ENCODE measurements at regions not wholly inside any gene's neighbourhood (a gene's known extent, or its start where the extent isn't known, plus 50 kb on each side); places are given as distances from the start of the nearest gene placed in this dataset.

DNA sequence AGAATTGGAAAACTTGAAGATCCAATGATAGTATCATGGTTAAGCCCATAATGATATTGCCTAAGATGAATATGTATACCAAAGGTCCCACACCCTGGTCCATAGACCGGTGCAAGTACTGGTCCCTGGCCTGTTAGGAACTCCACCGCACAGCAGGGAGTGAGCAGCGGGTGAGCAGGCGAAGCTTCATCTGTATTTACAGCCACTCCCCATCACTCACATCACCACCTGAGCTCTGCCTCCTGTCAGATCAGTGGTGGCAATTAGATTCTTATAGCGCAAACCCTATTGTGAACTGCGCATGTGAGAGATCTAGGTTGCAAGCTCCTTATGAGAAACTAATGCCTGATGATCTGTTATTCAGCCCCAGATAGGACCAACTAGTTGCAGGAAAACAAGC lies 402.4 kb downstream of the EPHA4 start:
- Histone ChIP-seq H3K4me1 (no peaks in the 10 kb centered on the region), H3K9me3 (no peaks in the 10 kb centered on the region), H3K36me3 (no peaks in the 10 kb centered on the region), H3K4me3 (no peak overlapping the region), H3K27ac (no peak overlapping the region), H3K27me3 (no peaks in the 10 kb centered on the region)
- TF ChIP-seq, protein P1, sequence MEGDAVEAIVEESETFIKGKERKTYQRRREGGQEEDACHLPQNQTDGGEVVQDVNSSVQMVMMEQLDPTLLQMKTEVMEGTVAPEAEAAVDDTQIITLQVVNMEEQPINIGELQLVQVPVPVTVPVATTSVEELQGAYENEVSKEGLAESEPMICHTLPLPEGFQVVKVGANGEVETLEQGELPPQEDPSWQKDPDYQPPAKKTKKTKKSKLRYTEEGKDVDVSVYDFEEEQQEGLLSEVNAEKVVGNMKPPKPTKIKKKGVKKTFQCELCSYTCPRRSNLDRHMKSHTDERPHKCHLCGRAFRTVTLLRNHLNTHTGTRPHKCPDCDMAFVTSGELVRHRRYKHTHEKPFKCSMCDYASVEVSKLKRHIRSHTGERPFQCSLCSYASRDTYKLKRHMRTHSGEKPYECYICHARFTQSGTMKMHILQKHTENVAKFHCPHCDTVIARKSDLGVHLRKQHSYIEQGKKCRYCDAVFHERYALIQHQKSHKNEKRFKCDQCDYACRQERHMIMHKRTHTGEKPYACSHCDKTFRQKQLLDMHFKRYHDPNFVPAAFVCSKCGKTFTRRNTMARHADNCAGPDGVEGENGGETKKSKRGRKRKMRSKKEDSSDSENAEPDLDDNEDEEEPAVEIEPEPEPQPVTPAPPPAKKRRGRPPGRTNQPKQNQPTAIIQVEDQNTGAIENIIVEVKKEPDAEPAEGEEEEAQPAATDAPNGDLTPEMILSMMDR (IDR thresholded peaks at IDR 0.05): no peak
- intact Hi-C loops (cut with DNase I): no loop called here
- DNase-seq: no peak
- 97 to 98% methylated on average over 6 of the region's 6 CpGs for WGBS, 2 donors
- ATAC-seq: no peak

DNA sequence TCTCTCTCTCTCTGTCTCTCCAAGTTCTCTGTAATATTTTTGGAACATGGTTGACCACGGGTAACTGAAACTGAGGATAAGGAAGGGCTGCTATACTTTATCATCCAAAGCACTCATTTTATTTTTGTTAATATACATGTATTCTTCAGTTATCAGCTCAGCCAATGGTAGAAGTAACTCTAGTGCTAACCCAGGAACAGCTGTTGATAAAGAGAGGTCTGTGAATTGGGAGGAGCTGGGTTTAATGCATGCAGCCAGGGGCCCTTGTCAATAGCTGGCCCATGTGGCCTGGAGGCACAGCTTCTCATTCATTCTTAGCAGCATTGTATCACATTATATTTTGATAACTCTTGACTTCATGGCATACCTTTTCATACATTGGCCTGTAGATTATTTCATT lies 401.6 kb downstream of the EPHA4 start:
- H3K4me3 ChIP-seq: no peak overlapping the region
- intact Hi-C loops (cut with DNase I): no loop called here
- no peaks in the 10 kb centered on the region for H3K27me3 ChIP-seq
- no peak for DNase-seq
- peaks cover 0 to under 1% (median 0%) of the 10 kb centered on the region in 11 donors for H3K9me3 ChIP-seq
- H3K4me1 ChIP-seq: no peaks in the 10 kb centered on the region
- no peak overlapping the region for H3K27ac ChIP-seq
- TF ChIP-seq, protein P1 (IDR thresholded peaks at IDR 0.05): no peak
- no peaks in the 10 kb centered on the region for H3K36me3 ChIP-seq
- 59 to 66% methylated on average over 1 of the region's 1 CpG for WGBS, 2 donors
- no peak for ATAC-seq

DNA sequence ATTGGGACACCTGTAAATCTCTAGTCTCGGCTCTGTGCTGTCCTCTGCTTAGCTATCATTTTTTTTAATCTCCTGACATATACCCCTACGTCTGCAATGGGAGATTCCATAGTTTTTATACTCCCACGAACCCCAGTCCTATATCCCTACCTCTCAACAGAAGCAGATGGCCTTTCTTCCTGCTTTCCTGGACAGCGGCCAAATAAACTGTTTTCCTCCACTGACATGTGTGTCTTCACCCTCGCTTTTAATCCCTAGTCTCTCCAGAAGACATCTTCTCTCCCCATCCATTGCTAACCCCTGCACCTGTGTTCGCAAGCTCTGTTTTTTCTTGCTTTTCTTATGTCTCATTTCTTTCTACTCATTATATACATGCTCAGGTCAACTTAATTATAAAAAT lies 395.4 kb downstream of the EPHA4 start:
- WGBS, 2 donors: 61 to 68% methylated on average over 6 of the region's 6 CpGs
- H3K27me3 ChIP-seq: no peaks in the 10 kb centered on the region
- DNase-seq (no peak), ATAC-seq (no peak)
- no peak overlapping the region for H3K27ac ChIP-seq
- no peaks in the 10 kb centered on the region for H3K4me1 ChIP-seq
- H3K9me3 ChIP-seq: peaks cover 0 to 7% (median 0%) of the 10 kb centered on the region in 11 donors
- no peak overlapping the region for H3K4me3 ChIP-seq
- H3K36me3 ChIP-seq: no peaks in the 10 kb centered on the region
- intact Hi-C loops (cut with DNase I): loop anchor here in 1 of 10 donors (2.0 kb wide), 1 partner anchor 24 kb away; no protein-coding TSS in a partner anchor
- TF ChIP-seq, protein P1 (IDR thresholded peaks at IDR 0.05): no peak

DNA sequence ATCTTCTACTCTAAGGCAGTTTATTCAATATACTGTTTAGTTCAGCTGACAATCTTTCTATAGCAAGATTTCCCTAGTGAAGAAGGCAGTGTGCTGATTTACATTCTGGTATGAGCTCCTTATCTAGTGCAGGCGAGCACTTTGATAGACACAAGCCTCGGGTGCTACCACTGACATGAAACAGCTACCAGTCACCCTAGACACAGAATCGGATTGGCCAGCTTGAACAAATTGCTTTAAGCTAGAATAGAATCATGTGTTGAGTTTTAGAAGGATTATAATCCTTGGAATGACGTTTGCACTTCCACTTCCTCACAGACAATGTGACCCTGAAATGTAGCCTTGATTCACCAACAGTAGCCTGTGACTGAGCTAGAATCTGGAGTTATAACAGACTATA lies 394.0 kb downstream of the EPHA4 start:
- WGBS, 2 donors: 26 to 30% methylated on average over 4 of the region's 4 CpGs
- DNase-seq (no peak), ATAC-seq (peak in 6 of 8 donors; percentile 29 to 81 (median 68))
- intact Hi-C loops (cut with DNase I): no loop called here
- Histone ChIP-seq H3K4me1 (no peaks in the 10 kb centered on the region), H3K9me3 (peaks cover 0 to 7% (median 0%) of the 10 kb centered on the region in 11 donors), H3K27me3 (no peaks in the 10 kb centered on the region), H3K36me3 (no peaks in the 10 kb centered on the region), H3K4me3 (no peak overlapping the region), H3K27ac (peak overlapping the region in 1 of 10 donors; percentile 5)
- TF ChIP-seq, protein P1 (IDR thresholded peaks at IDR 0.05): no peak

Data from heart right ventricle (tissue), 16 donors.